ENCODE measurements at regions not wholly inside any gene's neighbourhood (a gene's known extent, or its start where the extent isn't known, plus 50 kb on each side); places are given as distances from the start of the nearest gene placed in this dataset.

DNA sequence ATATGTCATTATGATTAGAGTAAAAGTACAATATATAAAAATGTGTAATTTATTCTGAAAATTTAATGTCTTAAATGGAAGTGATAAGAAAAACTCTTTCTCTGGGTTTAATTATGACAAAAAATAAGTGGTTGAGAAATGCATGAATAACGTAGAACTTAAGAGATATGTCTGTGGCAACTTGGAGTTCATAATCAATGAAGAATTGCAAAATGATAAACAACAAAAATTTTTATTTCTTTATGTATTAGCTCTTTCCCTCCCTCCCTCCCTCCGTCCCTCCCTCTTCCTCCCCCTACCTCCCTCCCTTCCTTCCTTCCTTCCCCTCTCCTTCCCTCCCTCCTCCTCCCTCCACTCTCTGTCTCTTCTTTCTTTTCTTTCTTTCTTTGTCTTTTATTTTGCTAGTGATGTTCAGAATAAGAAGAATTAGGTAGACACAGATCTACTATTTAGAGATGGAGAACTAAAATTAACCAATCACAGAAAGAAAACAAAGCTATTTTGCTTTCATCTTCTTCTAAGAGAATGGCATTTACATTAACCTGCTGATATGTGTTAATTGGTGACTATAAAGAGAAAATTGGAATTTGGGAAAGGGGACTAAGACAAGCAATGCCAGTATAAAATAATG is 96.3 kb upstream of the PDC start:
- TF ChIP-seq, protein P1, sequence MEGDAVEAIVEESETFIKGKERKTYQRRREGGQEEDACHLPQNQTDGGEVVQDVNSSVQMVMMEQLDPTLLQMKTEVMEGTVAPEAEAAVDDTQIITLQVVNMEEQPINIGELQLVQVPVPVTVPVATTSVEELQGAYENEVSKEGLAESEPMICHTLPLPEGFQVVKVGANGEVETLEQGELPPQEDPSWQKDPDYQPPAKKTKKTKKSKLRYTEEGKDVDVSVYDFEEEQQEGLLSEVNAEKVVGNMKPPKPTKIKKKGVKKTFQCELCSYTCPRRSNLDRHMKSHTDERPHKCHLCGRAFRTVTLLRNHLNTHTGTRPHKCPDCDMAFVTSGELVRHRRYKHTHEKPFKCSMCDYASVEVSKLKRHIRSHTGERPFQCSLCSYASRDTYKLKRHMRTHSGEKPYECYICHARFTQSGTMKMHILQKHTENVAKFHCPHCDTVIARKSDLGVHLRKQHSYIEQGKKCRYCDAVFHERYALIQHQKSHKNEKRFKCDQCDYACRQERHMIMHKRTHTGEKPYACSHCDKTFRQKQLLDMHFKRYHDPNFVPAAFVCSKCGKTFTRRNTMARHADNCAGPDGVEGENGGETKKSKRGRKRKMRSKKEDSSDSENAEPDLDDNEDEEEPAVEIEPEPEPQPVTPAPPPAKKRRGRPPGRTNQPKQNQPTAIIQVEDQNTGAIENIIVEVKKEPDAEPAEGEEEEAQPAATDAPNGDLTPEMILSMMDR (IDR thresholded peaks at IDR 0.05; ENCODE audit: insufficient read depth, low read length, poor library complexity, severe bottlenecking), result no peak
- no peak overlapping the region for H3K4me3 ChIP-seq (replicated peaks; ENCODE audit: low read depth, low read length)
- H3K27me3 ChIP-seq (replicated peaks; ENCODE audit: control insufficient read depth, insufficient read depth, low read length), result no peaks in the 10 kb centered on the region
- no peaks in the 10 kb centered on the region for H3K36me3 ChIP-seq (ENCODE audit: control insufficient read depth, insufficient read depth, low read length)
- no peak for DNase-seq (ENCODE audit: extremely low read depth, insufficient read length)

DNA sequence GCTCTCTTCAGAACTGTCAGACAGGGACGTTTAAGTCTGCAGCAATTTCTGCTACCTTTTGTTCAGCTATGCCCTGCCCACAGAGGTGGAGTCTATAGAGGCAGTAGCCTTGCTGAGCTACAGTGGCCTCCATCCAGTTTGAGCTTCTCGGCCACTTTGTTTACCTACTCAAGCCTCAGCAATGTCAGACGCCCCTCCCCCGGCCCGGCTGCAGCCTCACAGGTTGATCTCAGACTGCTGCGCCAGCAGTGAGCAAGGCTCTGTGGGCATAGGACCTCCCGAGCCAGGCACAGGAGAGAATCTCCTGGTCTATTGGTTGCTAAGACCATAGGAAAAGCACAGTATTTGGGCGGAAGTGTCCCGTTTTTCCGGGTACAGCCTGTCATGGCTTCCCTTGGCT is 89.9 kb upstream of the PDC start:
- TF ChIP-seq, protein P1 (IDR thresholded peaks at IDR 0.05; ENCODE audit: insufficient read depth, low read length, poor library complexity, severe bottlenecking), result no peak
- Histone ChIP-seq H3K27me3 (replicated peaks; ENCODE audit: control insufficient read depth, insufficient read depth, low read length) (no peaks in the 10 kb centered on the region), H3K36me3 (ENCODE audit: control insufficient read depth, insufficient read depth, low read length) (no peaks in the 10 kb centered on the region), H3K4me3 (replicated peaks; ENCODE audit: low read depth, low read length) (no peak overlapping the region)
- DNase-seq (ENCODE audit: extremely low read depth, insufficient read length), result no peak

DNA sequence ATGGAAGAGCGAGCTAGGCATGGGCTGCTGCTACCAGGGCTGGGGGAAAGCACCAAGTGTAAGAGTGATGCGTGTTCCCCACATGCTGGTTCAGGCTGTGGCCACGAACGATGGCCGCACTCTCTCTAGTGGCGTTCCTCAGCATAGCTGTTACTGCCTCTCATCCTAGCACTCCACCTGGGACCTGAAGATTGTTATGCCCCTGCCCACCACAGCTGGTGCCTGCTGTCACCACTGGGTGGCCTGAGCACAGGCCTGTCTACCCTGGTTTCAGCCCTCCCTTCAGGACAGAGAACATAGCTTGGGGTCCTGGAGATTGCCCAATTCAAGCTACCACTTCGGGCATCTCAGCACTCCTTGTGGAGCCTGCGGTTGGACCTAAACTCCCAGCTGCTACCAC is 80.1 kb upstream of the PDC start:
- DNase-seq (ENCODE audit: extremely low read depth, insufficient read length), result no peak
- H3K27me3 ChIP-seq (replicated peaks; ENCODE audit: control insufficient read depth, insufficient read depth, low read length), result no peaks in the 10 kb centered on the region
- TF ChIP-seq, protein P1 (IDR thresholded peaks at IDR 0.05; ENCODE audit: insufficient read depth, low read length, poor library complexity, severe bottlenecking), result no peak
- no peak overlapping the region for H3K4me3 ChIP-seq (replicated peaks; ENCODE audit: low read depth, low read length)
- H3K36me3 ChIP-seq (ENCODE audit: control insufficient read depth, insufficient read depth, low read length), result no peaks in the 10 kb centered on the region

DNA sequence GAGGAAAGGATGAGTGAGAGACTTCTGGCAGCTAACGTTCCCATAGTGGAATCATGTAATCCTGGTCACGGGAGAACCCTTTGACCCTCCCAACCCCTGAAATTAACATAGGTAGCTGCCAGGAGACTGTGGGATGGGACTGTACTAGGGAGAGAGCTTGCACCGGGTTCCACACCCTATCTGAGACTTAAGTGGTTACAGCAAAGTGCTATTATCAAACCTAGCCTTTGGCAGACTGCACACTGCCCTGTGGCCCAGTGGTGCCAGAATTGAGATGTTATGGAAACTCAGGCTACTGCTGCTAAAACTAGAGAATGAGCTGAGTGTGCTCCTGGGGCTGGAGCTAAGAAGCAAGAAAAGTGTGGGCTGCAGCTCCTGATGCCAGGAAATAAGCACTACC is 79.6 kb upstream of the PDC start:
- Histone ChIP-seq H3K27me3 (replicated peaks; ENCODE audit: control insufficient read depth, insufficient read depth, low read length) (no peaks in the 10 kb centered on the region), H3K36me3 (ENCODE audit: control insufficient read depth, insufficient read depth, low read length) (no peaks in the 10 kb centered on the region), H3K4me3 (replicated peaks; ENCODE audit: low read depth, low read length) (no peak overlapping the region)
- DNase-seq (ENCODE audit: extremely low read depth, insufficient read length), result no peak
- TF ChIP-seq, protein P1 (IDR thresholded peaks at IDR 0.05; ENCODE audit: insufficient read depth, low read length, poor library complexity, severe bottlenecking), result no peak

DNA sequence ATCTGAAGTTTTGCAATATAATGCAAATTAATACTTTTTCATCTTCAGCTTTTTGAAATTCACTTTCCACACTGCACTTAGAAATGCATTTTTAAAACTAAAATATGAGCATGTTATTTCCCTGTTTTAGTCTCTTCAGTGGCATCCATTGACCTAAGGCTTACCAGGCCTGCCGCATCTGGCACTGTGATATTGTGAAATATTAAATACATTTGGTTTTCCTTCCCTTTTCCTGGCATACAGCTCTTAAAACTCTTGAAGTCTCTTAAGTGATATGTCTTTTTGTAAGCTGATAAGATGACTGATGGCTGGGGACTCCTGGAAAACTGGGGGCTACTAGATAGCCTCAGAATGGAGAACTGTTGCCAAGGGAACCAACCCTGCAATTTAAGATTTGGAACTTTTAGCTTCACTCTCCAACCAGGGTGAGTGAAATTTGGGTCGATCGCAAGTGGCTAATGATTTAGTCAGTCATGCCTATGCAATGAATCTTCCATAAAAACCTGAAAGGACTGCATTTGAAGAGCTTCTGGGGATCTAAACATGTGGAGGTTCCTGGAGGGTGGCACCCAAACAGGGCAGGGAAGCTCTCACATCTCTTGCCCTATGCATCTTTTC is 75.5 kb upstream of the PDC start:
- DNase-seq (ENCODE audit: extremely low read depth, insufficient read length), result no peak
- no peak overlapping the region for H3K4me3 ChIP-seq (replicated peaks; ENCODE audit: low read depth, low read length)
- H3K27me3 ChIP-seq (replicated peaks; ENCODE audit: control insufficient read depth, insufficient read depth, low read length), result no peaks in the 10 kb centered on the region; the same call in 1 of the 2 replicates
- H3K36me3 ChIP-seq (ENCODE audit: control insufficient read depth, insufficient read depth, low read length), result no peaks in the 10 kb centered on the region
- TF ChIP-seq, protein P1 (IDR thresholded peaks at IDR 0.05; ENCODE audit: insufficient read depth, low read length, poor library complexity, severe bottlenecking), result no peak
